Stimulated activated CD8-positive, alpha-beta memory T cell treated with anti-CD3 and anti-CD28 coated beads, Interleukin-7, amount 100 ng/mL, for 48 hours (primary cell): ENCODE measurements at regions not wholly inside any gene's neighbourhood (a gene's known extent, or its start where the extent isn't known, plus 50 kb on each side); places are given as distances from the start of the nearest gene placed in this dataset.

ENCODE experiments used
- DNase-seq, 2 donors: peaks; one replicate each; pipeline ENCODE4 v3.0.0-alpha.2; 2020; ENCODE audit warnings: low read depth in 1 of 2; ENCODE audit errors: extremely low read depth in 1 of 2

GRCh38 chr20:24761220-24762065, 187.6 kb upstream of the CST7 start:
- no peak for DNase-seq

- DNase-seq, result no peak
Observed at GRCh38 chr20:24762371-24762770, 186.7 kb upstream of the CST7 start.

GRCh38 chr20:24762791-24763350, 186.2 kb upstream of the CST7 start:
- DNase-seq, result no peak

GRCh38 chr20:24763386-24764026, 185.6 kb upstream of the CST7 start:
- DNase-seq, result no peak

GRCh38 chr20:24764027-24764793, 184.9 kb upstream of the CST7 start:
- no peak for DNase-seq

- DNase-seq, result no peak
Observed at GRCh38 chr20:24764794-24765202, 184.3 kb upstream of the CST7 start.

GRCh38 chr20:24765316-24766142, 183.5 kb upstream of the CST7 start:
- no peak for DNase-seq

- DNase-seq, result no peak
Observed at GRCh38 chr20:24766143-24766527, 182.9 kb upstream of the CST7 start.

- no peak for DNase-seq
Observed at GRCh38 chr20:24766826-24767622, 182.0 kb upstream of the CST7 start.

- DNase-seq, result no peak
Observed at GRCh38 chr20:24767623-24768100, 181.4 kb upstream of the CST7 start.

- DNase-seq, result no peak
Observed at GRCh38 chr20:24768201-24768636, 180.8 kb upstream of the CST7 start.

GRCh38 chr20:24768713-24769601, 180.1 kb upstream of the CST7 start:
- DNase-seq, result no peak

- no peak for DNase-seq
Observed at GRCh38 chr20:24769878-24770627, 179.0 kb upstream of the CST7 start.

- DNase-seq, result no peak
Observed at GRCh38 chr20:24770628-24771541, 178.2 kb upstream of the CST7 start.

- DNase-seq, result no peak
Observed at GRCh38 chr20:24771542-24772061, 177.5 kb upstream of the CST7 start.

GRCh38 chr20:24772667-24773066, 176.4 kb upstream of the CST7 start:
- DNase-seq, result no peak
